Stimulated activated CD8-positive, alpha-beta memory T cell treated with anti-CD3 and anti-CD28 coated beads, Interleukin-2, amount 100 ng/mL, for 1 hour (primary cell): ENCODE measurements at regions not wholly inside any gene's neighbourhood (a gene's known extent, or its start where the extent isn't known, plus 50 kb on each side); places are given as distances from the start of the nearest gene placed in this dataset.

ENCODE experiments used
- DNase-seq, 2 donors: peaks; one replicate each; pipeline ENCODE4 v3.0.0-alpha.2; 2020; ENCODE audit warnings: low read depth in 2 of 2

DNA sequence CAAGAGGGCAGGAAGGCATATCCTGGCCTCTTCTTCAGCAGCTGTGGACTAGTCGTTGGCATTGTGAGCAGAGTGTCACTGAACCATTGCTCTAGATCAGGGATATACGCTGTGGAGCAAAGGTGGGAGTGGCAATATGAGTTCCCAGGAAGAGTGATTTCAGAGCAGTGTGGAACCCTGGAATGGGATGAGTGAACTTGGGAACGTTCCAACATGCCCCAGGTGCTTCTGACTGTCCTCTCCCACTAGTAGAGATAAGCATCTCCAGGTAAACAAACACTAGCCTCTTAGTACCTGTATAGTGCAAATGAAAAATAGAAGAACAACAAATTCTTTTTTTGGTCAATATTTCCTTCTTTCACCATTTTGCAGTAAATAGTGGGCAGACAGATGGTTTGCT, 123.6 kb upstream of the VEPH1 start:
- DNase-seq: no peak

DNA sequence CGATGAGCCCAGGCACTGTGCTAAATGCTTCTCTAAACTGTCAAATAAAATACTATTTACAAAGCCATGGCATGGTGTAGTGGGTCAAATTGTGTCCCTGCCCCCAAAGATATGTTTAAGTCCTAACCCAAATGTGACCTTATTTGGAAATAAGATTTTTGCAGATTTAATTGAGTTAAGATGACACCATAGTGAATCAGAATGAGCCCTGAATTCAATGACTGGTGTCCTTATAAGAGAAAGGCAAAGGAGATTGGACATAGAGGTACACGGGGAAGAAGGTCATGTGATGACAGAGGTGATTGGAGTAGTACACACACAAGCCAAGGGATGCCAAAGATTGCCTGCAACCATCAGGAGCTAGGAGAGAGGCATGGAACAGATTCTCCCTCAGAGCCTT, 121.6 kb upstream of the VEPH1 start:
- no peak for DNase-seq

DNA sequence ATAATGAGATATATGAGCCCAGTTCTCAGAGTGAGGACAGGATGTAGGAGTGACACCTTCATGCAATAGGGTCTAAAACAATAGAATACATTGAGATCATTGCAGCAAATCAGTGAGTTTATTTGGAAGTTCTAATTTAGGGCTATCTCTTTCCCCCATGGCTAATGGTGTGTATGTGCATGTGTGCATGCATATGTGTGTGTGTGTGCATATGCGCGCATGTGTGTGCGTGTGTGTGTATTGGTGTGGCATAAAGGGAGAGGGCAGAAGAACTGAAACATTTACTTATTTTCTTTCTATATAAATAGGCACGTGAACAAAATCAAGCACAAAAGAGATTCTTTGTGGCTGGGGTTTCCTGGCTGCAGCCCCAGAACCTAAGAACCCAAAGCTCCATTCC, 115.7 kb upstream of the VEPH1 start:
- no peak for DNase-seq

GRCh38 chr3:157618075-157618760, 115.0 kb upstream of the VEPH1 start:
- no peak for DNase-seq

GRCh38 chr3:157614896-157615295, 111.7 kb upstream of the VEPH1 start:
- DNase-seq: no peak

- DNase-seq: no peak
Measured at GRCh38 chr3:157611536-157612076, 108.4 kb upstream of the VEPH1 start.

DNA sequence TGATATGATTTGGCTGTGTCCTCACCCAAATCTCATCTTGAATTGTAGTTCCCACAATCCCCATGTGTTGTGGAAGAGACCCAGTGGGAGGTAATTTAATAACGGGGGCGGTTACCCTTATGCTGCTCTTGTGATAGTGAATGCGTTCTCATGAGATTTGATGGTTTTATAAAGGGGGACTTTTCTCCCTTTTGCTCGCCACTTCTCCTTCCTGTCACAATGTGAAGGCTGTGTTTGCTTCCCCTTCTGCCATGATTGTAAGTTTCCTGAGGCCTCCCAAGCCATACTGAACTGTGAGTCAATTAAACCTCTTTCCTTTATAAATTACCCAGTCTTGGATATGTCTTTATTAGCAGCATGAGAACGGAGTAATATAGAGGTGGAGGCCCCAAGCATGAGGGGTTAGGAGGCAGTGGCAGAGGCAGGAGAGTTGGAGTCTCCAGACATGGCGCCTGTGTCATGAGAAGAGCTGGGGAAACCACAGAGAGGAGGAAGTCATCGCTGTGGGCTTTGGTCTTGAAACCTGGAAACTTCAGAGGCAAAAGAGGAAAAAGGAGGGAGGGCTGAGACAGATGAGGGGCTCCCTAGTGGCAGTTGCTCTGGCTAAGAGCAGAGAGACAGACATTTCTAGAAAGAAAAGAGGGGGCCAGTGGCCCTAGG, 107.8 kb upstream of the VEPH1 start:
- DNase-seq: no peak

- DNase-seq: no peak
Measured at GRCh38 chr3:157607826-157608405, 104.7 kb upstream of the VEPH1 start.

DNA sequence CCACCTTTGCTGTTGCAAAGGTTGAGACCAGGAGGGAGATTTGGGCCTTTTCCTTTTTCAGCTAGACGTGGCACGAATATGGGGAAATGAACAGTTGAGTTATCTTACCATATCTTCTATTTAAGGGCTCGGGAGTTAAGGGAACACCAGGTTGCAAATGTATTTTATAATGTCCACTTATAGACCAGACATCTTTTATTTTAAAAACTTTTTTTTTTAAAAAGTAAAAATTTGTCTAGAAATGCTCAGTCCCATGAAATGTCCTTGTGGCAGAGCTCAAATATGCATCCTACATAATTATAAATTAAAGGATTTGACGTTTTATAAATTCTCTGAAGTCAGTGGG, 103.6 kb upstream of the VEPH1 start:
- DNase-seq: no peak

DNA sequence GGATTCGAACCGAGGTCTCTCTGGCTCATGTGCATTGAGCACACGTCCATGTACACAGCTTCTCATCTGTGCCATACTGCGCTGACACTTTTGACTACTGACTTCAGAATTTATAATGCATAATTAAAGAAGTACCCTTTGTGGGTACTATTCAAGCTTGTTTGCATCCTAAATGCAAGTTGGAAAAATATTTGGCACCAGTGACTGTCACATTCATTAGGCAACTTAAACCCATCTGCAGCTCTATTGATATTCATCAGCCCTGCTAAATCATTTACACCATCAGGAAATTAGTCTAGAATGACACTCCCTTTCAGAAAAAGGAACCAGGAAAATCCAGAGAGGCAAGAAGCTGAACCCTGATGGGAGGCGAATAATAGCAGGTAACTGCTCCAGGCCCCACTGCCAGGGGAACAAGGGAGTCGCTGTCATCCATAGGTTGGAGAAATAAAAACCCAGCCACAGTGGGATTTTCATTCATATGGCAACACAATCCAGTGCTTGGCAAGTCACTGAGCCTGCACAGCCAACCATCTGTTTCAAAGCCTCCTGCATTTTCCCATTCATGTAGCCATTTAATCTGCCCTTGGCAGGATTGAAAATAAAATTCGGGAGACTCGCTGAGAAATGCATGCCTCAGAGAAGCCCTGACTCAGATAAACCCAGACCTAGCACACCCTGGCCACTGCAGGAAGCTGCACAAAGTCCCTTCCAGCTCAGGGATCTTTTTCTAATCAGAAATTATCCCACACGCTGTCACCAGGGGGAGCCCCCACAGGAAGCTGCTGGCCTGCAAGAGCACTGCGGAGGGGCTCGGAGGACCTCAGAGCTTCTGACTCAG, 103.0 kb upstream of the VEPH1 start:
- peak; percentile 24 to 31 for DNase-seq

DNA sequence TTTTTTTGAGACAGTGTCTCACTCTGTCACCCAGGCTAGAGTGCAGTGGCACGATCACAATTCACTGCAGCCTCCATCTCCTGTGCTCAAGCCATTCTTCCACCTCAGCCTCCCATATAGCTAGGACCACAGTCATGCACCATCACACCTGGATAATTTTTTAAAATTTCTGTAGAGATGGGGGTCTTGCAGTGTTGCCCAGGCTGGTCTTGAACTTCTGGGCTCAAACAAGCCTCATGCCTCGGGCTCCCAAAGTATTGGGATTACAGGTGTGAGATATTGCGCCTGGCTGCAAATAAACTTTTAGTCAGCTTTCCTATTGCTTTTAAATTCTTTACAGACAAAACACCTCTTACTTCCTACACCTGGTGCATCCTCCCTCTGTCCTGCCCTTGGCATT, 102.1 kb upstream of the VEPH1 start:
- DNase-seq: no peak

GRCh38 chr3:157602424-157602823, 99.2 kb upstream of the VEPH1 start:
- DNase-seq: no peak

GRCh38 chr3:157595259-157595658, 92.0 kb upstream of the VEPH1 start:
- no peak for DNase-seq

DNA sequence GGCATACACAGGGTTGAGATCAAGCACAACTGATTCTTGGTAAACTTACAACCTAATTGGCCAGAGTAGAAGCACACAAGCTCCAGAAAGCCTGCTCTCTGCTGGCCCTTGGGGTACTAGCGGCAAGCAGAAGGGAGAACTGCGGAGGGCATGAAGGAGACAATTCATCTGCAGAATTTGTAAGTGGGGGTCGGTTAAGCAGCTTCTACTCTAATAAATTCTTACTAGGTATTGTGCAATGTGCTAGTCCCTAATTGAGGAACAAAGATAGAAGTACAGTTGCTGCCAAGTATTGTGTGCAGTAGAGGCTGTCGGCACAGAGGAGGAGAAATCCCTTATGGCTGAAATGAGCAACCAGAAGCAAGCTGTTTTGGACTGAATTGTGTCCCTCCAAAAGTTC, 91.2 kb upstream of the VEPH1 start:
- no peak for DNase-seq

- DNase-seq: no peak
Measured at GRCh38 chr3:157592769-157593168, 89.6 kb upstream of the VEPH1 start.

DNA sequence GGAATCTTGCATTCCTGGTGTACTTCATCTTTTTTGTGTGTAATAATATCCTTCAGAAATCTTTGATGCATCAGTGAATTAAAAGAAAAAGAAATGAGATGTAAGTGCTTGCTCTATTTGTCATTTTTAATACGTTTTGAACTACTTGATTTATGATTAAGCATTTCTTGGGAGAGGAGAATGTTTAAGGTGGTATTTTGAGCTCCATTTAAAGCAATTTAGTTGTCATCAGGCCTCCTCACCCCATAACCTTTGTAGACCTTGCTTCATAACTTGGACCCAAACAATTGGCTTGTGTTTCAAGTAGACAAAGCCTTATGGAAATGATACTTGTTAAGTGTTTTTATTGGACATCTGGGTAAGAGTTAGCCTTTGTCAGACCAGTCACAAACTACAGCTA, 87.1 kb upstream of the VEPH1 start:
- no peak for DNase-seq

DNA sequence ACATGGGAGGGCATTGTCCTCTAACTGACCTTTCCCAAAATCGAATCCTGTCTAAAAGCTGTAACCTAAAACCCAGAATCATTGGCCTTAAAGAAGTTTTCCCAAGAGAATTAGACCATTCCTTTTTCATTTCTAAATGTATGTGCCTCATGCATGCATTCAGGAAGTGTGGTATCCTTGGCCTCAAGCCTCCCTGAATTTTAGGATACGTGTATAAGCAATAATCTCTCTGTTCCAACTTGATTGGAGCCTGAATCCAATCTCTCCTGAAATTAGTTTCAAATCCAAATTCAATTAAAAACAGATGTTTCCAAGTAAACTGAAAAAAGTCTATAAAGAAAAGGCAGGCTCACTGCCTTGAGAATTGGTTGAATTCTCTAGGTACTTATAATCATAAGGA, 86.0 kb upstream of the VEPH1 start:
- no peak for DNase-seq

DNA sequence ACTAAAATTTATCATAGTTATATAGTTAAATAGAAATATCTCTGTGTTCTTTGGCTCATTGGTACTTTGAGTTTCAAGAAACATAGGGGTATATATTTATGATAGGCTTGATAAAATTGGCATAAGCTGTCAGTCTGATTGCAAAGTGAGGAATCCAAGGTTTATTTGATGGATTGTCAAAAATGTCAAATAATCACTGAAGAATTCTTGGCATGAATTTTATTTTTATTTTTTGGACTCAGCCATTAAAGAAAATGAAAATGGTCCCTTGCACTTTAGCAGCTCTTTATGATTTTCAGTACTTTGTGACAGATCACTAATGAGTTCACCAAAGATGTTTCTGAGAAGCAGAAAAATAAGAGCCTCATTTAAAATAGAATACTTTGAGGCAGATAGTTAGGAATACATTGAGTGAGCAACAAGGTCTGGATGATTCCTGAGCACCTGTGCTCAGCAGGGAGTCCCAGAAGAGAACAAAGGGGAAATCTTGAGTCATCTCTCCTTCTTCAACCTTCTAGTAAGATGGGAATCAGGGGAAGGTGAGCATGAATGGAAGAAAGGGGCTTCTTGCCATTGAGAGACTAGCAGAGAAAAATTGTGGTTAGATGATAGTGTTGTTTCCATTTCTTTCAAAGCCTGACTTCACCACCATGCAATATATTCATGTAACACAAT, 85.3 kb upstream of the VEPH1 start:
- DNase-seq: no peak

DNA sequence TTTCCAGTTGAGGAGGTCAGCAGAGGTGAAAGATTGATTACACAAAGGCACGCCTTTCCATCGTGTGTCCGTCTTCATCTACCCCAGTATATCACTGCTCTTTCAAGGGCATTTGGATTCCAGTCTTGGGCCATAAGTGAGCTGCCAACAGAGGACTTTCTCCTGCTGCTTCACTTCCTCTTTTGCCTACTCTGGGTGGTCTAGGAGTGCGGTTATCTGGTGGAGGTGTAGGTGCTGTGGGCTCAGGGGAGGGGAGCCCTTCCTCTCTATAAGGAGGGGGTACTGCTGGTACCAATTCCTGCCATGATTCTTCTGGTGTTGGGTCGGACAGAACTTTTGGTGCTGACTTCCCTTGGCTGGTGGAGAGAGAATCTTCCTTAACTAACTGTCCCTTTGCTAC, 83.1 kb upstream of the VEPH1 start:
- no peak for DNase-seq

GRCh38 chr3:157585386-157585785, 82.2 kb upstream of the VEPH1 start:
- no peak for DNase-seq

- DNase-seq: no peak
Measured at GRCh38 chr3:157582637-157582973, 79.4 kb upstream of the VEPH1 start.
